Muscle layer of colon (tissue), 2 donors: ENCODE measurements at regions not wholly inside any gene's neighbourhood (a gene's known extent, or its start where the extent isn't known, plus 50 kb on each side); places are given as distances from the start of the nearest gene placed in this dataset.

ENCODE experiments used
- H3K27ac ChIP-seq: one replicate; pipeline ENCODE4 v1.7.0; 2013; ENCODE audit warnings: low read depth, mild to moderate bottlenecking, low read length, moderate library complexity
- H3K27me3 ChIP-seq, 2 donors: one replicate each; pipeline ENCODE4 v1.7.0; 2013; ENCODE audit warnings: low read length in 2 of 2, mild to moderate bottlenecking in 2 of 2; ENCODE audit not compliant: insufficient read depth in 2 of 2, control insufficient read depth in 1 of 2
- H3K36me3 ChIP-seq: one replicate; pipeline ENCODE4 v1.7.0; 2013; ENCODE audit warnings: mild to moderate bottlenecking, low read length; ENCODE audit not compliant: insufficient read depth
- H3K4me1 ChIP-seq: one replicate; pipeline ENCODE4 v1.7.0; 2013; ENCODE audit warnings: mild to moderate bottlenecking, low read length; ENCODE audit not compliant: insufficient read depth
- H3K4me3 ChIP-seq, 2 donors: one replicate each; pipeline ENCODE4 v1.7.0; 2013; ENCODE audit warnings: low read length in 2 of 2, low read depth in 1 of 2, mild to moderate bottlenecking in 1 of 2, moderate library complexity in 1 of 2
- H3K9ac ChIP-seq: one replicate; pipeline ENCODE4 v1.7.0; 2013; ENCODE audit warnings: low read length
- H3K9me3 ChIP-seq: one replicate; pipeline ENCODE4 v1.7.0; 2013; ENCODE audit warnings: mild to moderate bottlenecking, low read length
- donor health status: abdominal sarcoma.
- donor health status: Adenocarcinoma of cecum.

GRCh38 chr5:118723021-118723338 is 265.4 kb downstream of the DTWD2 start:
- no peak overlapping the region for H3K9ac ChIP-seq
- H3K4me3 ChIP-seq = no peak overlapping the region
- no peaks in the 10 kb centered on the region for H3K27me3 ChIP-seq
- H3K4me1 ChIP-seq = no peaks in the 10 kb centered on the region
- H3K27ac ChIP-seq = no peak overlapping the region
- H3K36me3 ChIP-seq = no peaks in the 10 kb centered on the region
- H3K9me3 ChIP-seq = no peaks in the 10 kb centered on the region

- Histone ChIP-seq H3K4me1 (no peaks in the 10 kb centered on the region), H3K9ac (no peak overlapping the region), H3K27ac (no peak overlapping the region), H3K27me3 (no peaks in the 10 kb centered on the region), H3K9me3 (no peaks in the 10 kb centered on the region), H3K36me3 (no peaks in the 10 kb centered on the region), H3K4me3 (no peak overlapping the region)
These were observed 266.0 kb downstream of the DTWD2 start for GRCh38 chr5:118722122-118723020.

GRCh38 chr5:118711727-118712126 is 276.6 kb downstream of the DTWD2 start:
- Histone ChIP-seq H3K9me3 (no peaks in the 10 kb centered on the region), H3K9ac (no peak overlapping the region), H3K27me3 (no peaks in the 10 kb centered on the region), H3K27ac (no peak overlapping the region), H3K4me3 (no peak overlapping the region), H3K4me1 (no peaks in the 10 kb centered on the region), H3K36me3 (no peaks in the 10 kb centered on the region)

- Histone ChIP-seq H3K9me3 (no peaks in the 10 kb centered on the region), H3K4me3 (no peak overlapping the region), H3K27ac (no peak overlapping the region), H3K36me3 (no peaks in the 10 kb centered on the region), H3K9ac (no peak overlapping the region), H3K27me3 (no peaks in the 10 kb centered on the region), H3K4me1 (no peaks in the 10 kb centered on the region)
These were observed 282.2 kb downstream of the DTWD2 start for GRCh38 chr5:118705959-118706667.

GRCh38 chr5:118703241-118703640 is 285.1 kb downstream of the DTWD2 start:
- Histone ChIP-seq H3K36me3 (no peaks in the 10 kb centered on the region), H3K9me3 (no peaks in the 10 kb centered on the region), H3K27ac (no peak overlapping the region), H3K27me3 (no peaks in the 10 kb centered on the region), H3K9ac (no peak overlapping the region), H3K4me1 (no peaks in the 10 kb centered on the region), H3K4me3 (no peak overlapping the region)

GRCh38 chr5:118701791-118702190 is 286.6 kb downstream of the DTWD2 start:
- no peaks in the 10 kb centered on the region for H3K36me3 ChIP-seq
- H3K4me3 ChIP-seq = no peak overlapping the region
- H3K27ac ChIP-seq = no peak overlapping the region
- H3K4me1 ChIP-seq = no peaks in the 10 kb centered on the region
- no peak overlapping the region for H3K9ac ChIP-seq
- no peaks in the 10 kb centered on the region for H3K9me3 ChIP-seq
- H3K27me3 ChIP-seq = no peaks in the 10 kb centered on the region

GRCh38 chr5:118700510-118700909 is 287.8 kb downstream of the DTWD2 start:
- Histone ChIP-seq H3K27ac (no peak overlapping the region), H3K27me3 (no peaks in the 10 kb centered on the region), H3K36me3 (no peaks in the 10 kb centered on the region), H3K4me3 (no peak overlapping the region), H3K9me3 (no peaks in the 10 kb centered on the region), H3K9ac (no peak overlapping the region), H3K4me1 (no peaks in the 10 kb centered on the region)

- H3K4me1 ChIP-seq = no peaks in the 10 kb centered on the region
These were observed 289.6 kb downstream of the DTWD2 start for GRCh38 chr5:118698774-118699173.

GRCh38 chr5:118696076-118696475 is 292.3 kb downstream of the DTWD2 start:
- Histone ChIP-seq H3K27ac (no peak overlapping the region), H3K4me3 (no peak overlapping the region), H3K9me3 (no peaks in the 10 kb centered on the region), H3K36me3 (no peaks in the 10 kb centered on the region), H3K4me1 (no peaks in the 10 kb centered on the region), H3K9ac (no peak overlapping the region), H3K27me3 (no peaks in the 10 kb centered on the region)

More at GRCh38 chr5:118698774-118699173, 289.6 kb downstream of the DTWD2 start:
- no peaks in the 10 kb centered on the region for H3K36me3 ChIP-seq
- no peaks in the 10 kb centered on the region for H3K27me3 ChIP-seq
- H3K9me3 ChIP-seq = no peaks in the 10 kb centered on the region
- H3K27ac ChIP-seq = no peak overlapping the region
- H3K4me3 ChIP-seq = no peak overlapping the region
- no peak overlapping the region for H3K9ac ChIP-seq

- Histone ChIP-seq H3K27ac (no peak overlapping the region), H3K36me3 (no peaks in the 10 kb centered on the region), H3K4me3 (no peak overlapping the region), H3K9me3 (no peaks in the 10 kb centered on the region), H3K27me3 (no peaks in the 10 kb centered on the region), H3K9ac (no peak overlapping the region), H3K4me1 (no peaks in the 10 kb centered on the region)
These were observed 295.5 kb downstream of the DTWD2 start for GRCh38 chr5:118692811-118693342.

GRCh38 chr5:118687661-118688621 is 300.4 kb downstream of the DTWD2 start:
- no peaks in the 10 kb centered on the region for H3K4me1 ChIP-seq
- H3K27me3 ChIP-seq = no peaks in the 10 kb centered on the region
- no peaks in the 10 kb centered on the region for H3K36me3 ChIP-seq
- no peaks in the 10 kb centered on the region for H3K9me3 ChIP-seq
- no peak overlapping the region for H3K4me3 ChIP-seq
- no peak overlapping the region for H3K27ac ChIP-seq
- no peak overlapping the region for H3K9ac ChIP-seq
